ENCODE measurements at regions not wholly inside any gene's neighbourhood (a gene's known extent, or its start where the extent isn't known, plus 50 kb on each side); places are given as distances from the start of the nearest gene placed in this dataset.

DNA sequence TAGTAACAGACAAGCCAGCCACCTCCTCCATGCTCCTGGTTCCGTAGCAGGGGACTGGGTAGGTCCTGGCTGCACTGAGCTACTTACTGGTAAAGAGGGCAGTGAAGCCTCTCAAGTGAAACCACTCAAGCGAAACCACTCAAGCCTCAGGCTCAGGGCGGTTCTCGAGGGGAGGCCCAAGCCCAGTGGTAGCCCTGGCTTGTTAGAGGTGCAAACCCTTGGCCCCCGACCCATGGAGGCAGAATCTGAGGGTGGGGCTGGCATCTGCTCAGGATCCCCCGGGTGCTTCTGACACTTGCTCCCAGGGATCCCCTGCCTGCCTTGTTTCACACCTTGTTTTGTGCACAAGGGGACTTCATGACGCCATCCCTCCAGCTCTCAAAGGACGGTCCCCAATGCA lies 76.5 kb upstream of the OLFM1 start:
- Histone ChIP-seq H3K9me2 (ENCODE audit: insufficient read depth) (no peaks in the 10 kb centered on the region), H3K9me3 (ENCODE audit: control insufficient read depth in 1 of 2, insufficient read depth in 1 of 2, low read depth in 1 of 2, low read length in 2 of 2) (no peaks in the 10 kb centered on the region), H3K4me1 (ENCODE audit: control insufficient read depth in 1 of 2, insufficient read depth in 2 of 2, low read length in 2 of 2) (no peaks in the 10 kb centered on the region), H3K27me3 (ENCODE audit: insufficient read depth, low read length) (peaks cover 23% of the 10 kb centered on the region), H2AFZ (ENCODE audit: low read depth, low read length, poor library complexity, severe bottlenecking) (no peak overlapping the region), H3K36me3 (ENCODE audit: control insufficient read depth in 1 of 2, insufficient read depth in 2 of 2, low read length in 2 of 2) (no peaks in the 10 kb centered on the region), H3K79me2 (ENCODE audit: insufficient read depth, low read length) (no peaks in the 10 kb centered on the region), H3K27ac (ENCODE audit: low read depth, low read length) (no peak overlapping the region), H3K4me2 (ENCODE audit: low read length) (no peak overlapping the region), H4K20me1 (ENCODE audit: insufficient read depth) (no peaks in the 10 kb centered on the region), H3K4me3 (replicated peaks in 1 of 2; ENCODE audit: low read depth in 1 of 2, low read length in 2 of 2) (no peak overlapping the region), H3K9ac (ENCODE audit: low read length) (no peak overlapping the region)
- ChIA-PET CTCF (no interaction called here), POLR2A (no interaction called here), RAD21 (ENCODE audit: low non-redundant PET in 1 of 2, low total read pairs in 2 of 2, uncharacterized antibody in 2 of 2, unreplicated experiment in 2 of 2) (no interaction called here)
- ATAC-seq (no peak), DNase-seq (ENCODE audit: low read depth, low spot score) (no peak)
- no peak for TF ChIP-seq ZNF274 (IDR thresholded peaks at IDR 0.05; ENCODE audit: low read depth, low read length)
- no peak for TF ChIP-seq SIN3A (IDR thresholded peaks at IDR 0.05; ENCODE audit: low read depth)
- no peak for TF ChIP-seq CBX3 (IDR thresholded peaks at IDR 0.05; ENCODE audit: low read depth)
- no peak for TF ChIP-seq ELF1 (IDR thresholded peaks at IDR 0.05; ENCODE audit: borderline replicate concordance, low read depth)
- no peak for TF ChIP-seq MAX (IDR thresholded peaks at IDR 0.05)
- TF ChIP-seq CEBPB (IDR thresholded peaks at IDR 0.05; ENCODE audit: low read depth) = no peak
- TF ChIP-seq POLR2A (IDR thresholded peaks at IDR 0.05; ENCODE audit: borderline replicate concordance, extremely low read depth, insufficient read depth, insufficient read length) = no peak
- no peak for TF ChIP-seq EZH2 (IDR thresholded peaks at IDR 0.05)
- no peak for TF ChIP-seq YY1 (IDR thresholded peaks at IDR 0.05; ENCODE audit: extremely low read depth, insufficient replicate concordance, low read depth, low read length)
- no peak for TF ChIP-seq EZH2phosphoT487 (IDR thresholded peaks at IDR 0.05; ENCODE audit: borderline replicate concordance)
- TF ChIP-seq POLR2AphosphoS5 (IDR thresholded peaks at IDR 0.05; ENCODE audit: low read depth, low read length) = no peak
- no peak for TF ChIP-seq EGR1 (IDR thresholded peaks at IDR 0.05; ENCODE audit: low read depth)
- no peak for TF ChIP-seq REST (IDR thresholded peaks at IDR 0.05; ENCODE audit: low read depth)
- no peak for TF ChIP-seq ATF3 (IDR thresholded peaks at IDR 0.05)
- TF ChIP-seq FOSL1 (IDR thresholded peaks at IDR 0.05; ENCODE audit: low read depth) = no peak
- no peak for TF ChIP-seq JUND (IDR thresholded peaks at IDR 0.05)
- no peak for TF ChIP-seq TCF7L2 (IDR thresholded peaks at IDR 0.05; ENCODE audit: borderline replicate concordance, extremely low read depth, insufficient read depth, insufficient read length)
- no TSS peak for BruUV-seq (replicated peaks)
- intact Hi-C loops (cut with micrococcal nuclease) = no loop called here

Data from HCT116 (cell line).